ENCODE measurements at regions not wholly inside any gene's neighbourhood (a gene's known extent, or its start where the extent isn't known, plus 50 kb on each side); places are given as distances from the start of the nearest gene placed in this dataset.

GRCh38 chr13:37403776-37404527 is 194.6 kb downstream of the POSTN start:
- no peak overlapping the region for H3K27ac ChIP-seq (ENCODE audit: low read depth, low read length, poor library complexity, severe bottlenecking)

GRCh38 chr13:37401721-37402120 is 196.8 kb downstream of the POSTN start:
- H3K4me1 ChIP-seq (ENCODE audit: insufficient read depth, low read length, severe bottlenecking), result no peaks in the 10 kb centered on the region
- no peaks in the 10 kb centered on the region for H3K27me3 ChIP-seq (ENCODE audit: insufficient read depth, low read length)
- no peak overlapping the region for H3K4me2 ChIP-seq (ENCODE audit: low read length)
- no peak overlapping the region for H3K4me3 ChIP-seq (ENCODE audit: low read depth, low read length, poor library complexity, severe bottlenecking)
- H2AFZ ChIP-seq (ENCODE audit: low read length), result no peak overlapping the region
- no peaks in the 10 kb centered on the region for H4K20me1 ChIP-seq (ENCODE audit: insufficient read depth, low read length)
- no peak for TF ChIP-seq CTCF (IDR thresholded peaks at IDR 0.05; ENCODE audit: low read length)
- no peak for TF ChIP-seq EZH2 (IDR thresholded peaks at IDR 0.05; ENCODE audit: borderline replicate concordance, low read length)
- no peaks in the 10 kb centered on the region for H3F3A ChIP-seq (ENCODE audit: insufficient read depth, low read length)
- H3K79me2 ChIP-seq (ENCODE audit: insufficient read depth, low read length), result no peaks in the 10 kb centered on the region
- H3K27ac ChIP-seq (ENCODE audit: low read depth, low read length, poor library complexity, severe bottlenecking), result no peak overlapping the region
- no peaks in the 10 kb centered on the region for H3K9me2 ChIP-seq (ENCODE audit: low read depth, low read length)
- H3K36me3 ChIP-seq (ENCODE audit: insufficient read depth, low read length), result no peaks in the 10 kb centered on the region
- no peak overlapping the region for H3K9ac ChIP-seq (ENCODE audit: low read length)
- H3K9me3 ChIP-seq (ENCODE audit: low read length), result no peaks in the 10 kb centered on the region

More at GRCh38 chr13:37403776-37404527, 194.6 kb downstream of the POSTN start:
- Histone ChIP-seq H3K4me3 (ENCODE audit: low read depth, low read length, poor library complexity, severe bottlenecking) (no peak overlapping the region), H3K4me2 (ENCODE audit: low read length) (no peak overlapping the region), H3K9ac (ENCODE audit: low read length) (no peak overlapping the region), H3K79me2 (ENCODE audit: insufficient read depth, low read length) (no peaks in the 10 kb centered on the region), H3K27me3 (ENCODE audit: insufficient read depth, low read length) (no peaks in the 10 kb centered on the region), H3K9me3 (ENCODE audit: low read length) (no peaks in the 10 kb centered on the region), H4K20me1 (ENCODE audit: insufficient read depth, low read length) (no peaks in the 10 kb centered on the region), H3K4me1 (ENCODE audit: insufficient read depth, low read length, severe bottlenecking) (no peaks in the 10 kb centered on the region), H3F3A (ENCODE audit: insufficient read depth, low read length) (no peaks in the 10 kb centered on the region), H2AFZ (ENCODE audit: low read length) (no peak overlapping the region), H3K9me2 (ENCODE audit: low read depth, low read length) (no peaks in the 10 kb centered on the region), H3K36me3 (ENCODE audit: insufficient read depth, low read length) (no peaks in the 10 kb centered on the region)
- TF ChIP-seq CTCF (IDR thresholded peaks at IDR 0.05; ENCODE audit: low read length) (no peak), EZH2 (IDR thresholded peaks at IDR 0.05; ENCODE audit: borderline replicate concordance, low read length) (no peak)

- no peak overlapping the region for H2AFZ ChIP-seq (ENCODE audit: low read length)
- no peaks in the 10 kb centered on the region for H3K4me1 ChIP-seq (ENCODE audit: insufficient read depth, low read length, severe bottlenecking)
- TF ChIP-seq EZH2 (IDR thresholded peaks at IDR 0.05; ENCODE audit: borderline replicate concordance, low read length) (no peak), CTCF (IDR thresholded peaks at IDR 0.05; ENCODE audit: low read length) (no peak)
- no peak overlapping the region for H3K4me2 ChIP-seq (ENCODE audit: low read length)
- H3K9me2 ChIP-seq (ENCODE audit: low read depth, low read length), result no peaks in the 10 kb centered on the region
- H3K9me3 ChIP-seq (ENCODE audit: low read length), result no peaks in the 10 kb centered on the region
- H3K79me2 ChIP-seq (ENCODE audit: insufficient read depth, low read length), result no peaks in the 10 kb centered on the region
- no peak overlapping the region for H3K4me3 ChIP-seq (ENCODE audit: low read depth, low read length, poor library complexity, severe bottlenecking)
- no peaks in the 10 kb centered on the region for H3K36me3 ChIP-seq (ENCODE audit: insufficient read depth, low read length)
- H3F3A ChIP-seq (ENCODE audit: insufficient read depth, low read length), result no peaks in the 10 kb centered on the region
- no peak overlapping the region for H3K9ac ChIP-seq (ENCODE audit: low read length)
- no peak overlapping the region for H3K27ac ChIP-seq (ENCODE audit: low read depth, low read length, poor library complexity, severe bottlenecking)
- H3K27me3 ChIP-seq (ENCODE audit: insufficient read depth, low read length), result no peaks in the 10 kb centered on the region
- no peaks in the 10 kb centered on the region for H4K20me1 ChIP-seq (ENCODE audit: insufficient read depth, low read length)
Measured at GRCh38 chr13:37397535-37397934, 201.0 kb downstream of the POSTN start.
